ENCODE measurements at regions not wholly inside any gene's neighbourhood (a gene's known extent, or its start where the extent isn't known, plus 50 kb on each side); places are given as distances from the start of the nearest gene placed in this dataset.
"Not testable (repeated sequence)": the region's sequence is repeated elsewhere in the genome, so short reads cannot be mapped to it uniquely, and the experiment has no call there.

- no peak overlapping the region for H3K4me3 ChIP-seq (ENCODE audit: low read length)
- no peak for DNase-seq (ENCODE audit: low read depth)
- TF ChIP-seq CTCF (conservative IDR thresholded peaks at IDR 0.05; ENCODE audit: low read depth, low read length): no peak
Observed at GRCh38 chr11:10982704-10983510, 125.1 kb upstream of the ZBED5 start.

DNA sequence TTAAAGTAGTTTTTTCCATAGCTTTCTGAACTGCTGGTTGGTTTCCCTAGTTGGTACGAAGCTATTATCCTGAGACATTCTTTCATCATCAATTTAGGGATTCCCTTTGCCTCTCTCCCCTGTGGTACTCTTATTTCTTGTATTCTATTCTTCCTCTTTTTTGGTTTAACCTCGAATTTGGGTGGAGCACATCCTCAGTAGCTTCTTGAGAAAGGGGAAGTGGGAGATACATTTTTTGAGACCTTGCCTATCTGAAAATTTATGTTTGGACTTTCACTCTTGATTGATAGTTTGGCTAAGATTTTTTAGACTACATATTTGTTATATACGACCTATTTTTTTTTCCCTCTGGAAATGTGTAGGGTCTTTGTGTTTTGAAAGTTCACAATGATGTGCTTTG, 121.7 kb upstream of the ZBED5 start:
- H3K4me3 ChIP-seq (ENCODE audit: low read length): no peak overlapping the region
- DNase-seq (ENCODE audit: low read depth): no peak
- TF ChIP-seq CTCF (conservative IDR thresholded peaks at IDR 0.05; ENCODE audit: low read depth, low read length): no peak

DNA sequence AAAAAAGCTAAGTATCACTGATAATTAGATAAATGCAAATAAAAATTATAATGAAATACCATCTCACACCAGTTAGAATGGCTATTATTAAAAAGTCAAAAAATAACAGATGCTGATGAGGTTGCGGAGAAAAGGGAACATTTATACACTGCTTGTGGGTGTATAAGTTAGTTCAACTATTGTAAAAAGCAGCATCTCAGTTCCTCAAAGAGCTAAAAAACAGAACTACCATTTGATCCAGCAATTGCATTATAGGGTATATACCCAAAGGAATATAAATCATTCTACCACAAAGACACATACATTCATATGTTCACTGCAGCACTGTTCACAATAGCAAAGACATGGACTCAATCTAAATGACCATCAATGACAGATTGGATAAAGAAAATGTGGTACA, 120.3 kb upstream of the ZBED5 start:
- no peak for DNase-seq (ENCODE audit: low read depth)
- no peak for TF ChIP-seq CTCF (conservative IDR thresholded peaks at IDR 0.05; ENCODE audit: low read depth, low read length)

DNA sequence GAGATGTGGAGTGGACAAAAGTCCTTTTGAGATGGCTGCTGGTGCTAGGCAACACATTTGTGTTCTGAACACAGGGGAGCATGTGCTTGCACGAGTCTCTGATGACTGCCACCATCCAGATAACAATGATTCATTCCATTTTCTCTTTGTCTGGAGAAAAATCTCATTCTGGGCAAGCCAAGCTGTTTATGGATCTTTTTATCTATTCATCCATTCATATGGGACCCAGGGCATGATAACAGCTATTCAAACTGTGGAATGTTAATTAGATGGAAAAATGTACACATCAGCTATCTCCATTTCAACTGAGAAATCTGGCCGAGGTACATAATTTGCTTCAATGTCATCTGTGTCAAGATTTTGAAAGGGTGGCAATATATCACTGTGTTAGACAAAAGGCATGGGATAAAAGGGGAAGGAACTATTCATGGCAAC, 117.5 kb upstream of the ZBED5 start:
- no peak overlapping the region for H3K4me3 ChIP-seq (ENCODE audit: low read length)
- DNase-seq (ENCODE audit: low read depth): peak; percentile 8
- no peak for TF ChIP-seq CTCF (conservative IDR thresholded peaks at IDR 0.05; ENCODE audit: low read depth, low read length)

More for the DNA sequence above, 120.3 kb upstream of the ZBED5 start:
- no peak overlapping the region for H3K4me3 ChIP-seq (ENCODE audit: low read length)

- H3K4me3 ChIP-seq (ENCODE audit: low read length): no peak overlapping the region
- no peak for DNase-seq (ENCODE audit: low read depth)
- TF ChIP-seq CTCF (conservative IDR thresholded peaks at IDR 0.05; ENCODE audit: low read depth, low read length): no peak
Observed at GRCh38 chr11:10973416-10973815, 115.6 kb upstream of the ZBED5 start.

GRCh38 chr11:10970926-10971325, 113.1 kb upstream of the ZBED5 start:
- no peak overlapping the region for H3K4me3 ChIP-seq (ENCODE audit: low read length)
- no peak for TF ChIP-seq CTCF (conservative IDR thresholded peaks at IDR 0.05; ENCODE audit: low read depth, low read length)
- no peak for DNase-seq (ENCODE audit: low read depth)

DNA sequence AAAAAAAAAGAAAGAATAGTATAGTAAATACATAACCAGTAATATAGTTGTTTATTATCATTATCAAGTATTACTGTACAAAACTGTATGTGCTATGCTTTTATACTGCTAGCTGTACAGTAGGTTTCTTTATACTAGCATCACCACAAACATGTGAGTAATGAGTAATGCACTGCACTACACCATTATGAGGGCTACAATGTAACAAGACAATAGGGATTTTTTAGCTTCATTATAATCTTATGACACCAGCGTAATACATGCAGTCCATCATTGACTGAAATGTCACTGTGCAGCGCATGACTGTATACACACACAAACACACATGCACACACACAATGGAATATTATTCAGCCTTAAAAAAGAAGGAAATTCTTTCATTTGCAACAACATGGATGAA, 111.5 kb upstream of the ZBED5 start:
- no peak for TF ChIP-seq CTCF (conservative IDR thresholded peaks at IDR 0.05; ENCODE audit: low read depth, low read length)
- H3K4me3 ChIP-seq (ENCODE audit: low read length): no peak overlapping the region
- no peak for DNase-seq (ENCODE audit: low read depth)

DNA sequence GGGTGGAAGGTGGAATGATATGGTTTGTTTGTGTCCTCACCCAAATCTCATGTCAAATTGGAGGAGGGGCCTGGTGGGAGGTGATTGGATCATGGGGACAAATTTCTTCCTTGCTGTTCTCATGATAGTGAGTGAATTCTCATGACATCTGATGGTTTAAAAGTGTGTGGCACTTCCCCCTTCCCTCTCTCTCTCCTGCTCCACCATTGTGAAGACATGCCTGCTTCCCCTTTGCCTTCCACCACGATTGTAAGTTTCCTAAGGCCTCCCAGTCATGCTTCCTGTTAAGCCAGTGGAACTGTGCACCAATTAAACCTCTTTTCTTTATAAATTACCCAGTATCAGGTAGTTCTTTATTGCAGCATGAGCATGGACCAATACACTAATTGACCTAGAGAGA, 99.0 kb upstream of the ZBED5 start:
- H3K4me3 ChIP-seq (ENCODE audit: low read length); DNase-seq (ENCODE audit: low read depth): not testable (repeated sequence)
